Stimulated activated CD4-positive, alpha-beta T cell treated with anti-CD3 and anti-CD28 coated beads, Interleukin-2, amount 100 ng/mL, for 4 hours (primary cell): ENCODE measurements at regions not wholly inside any gene's neighbourhood (a gene's known extent, or its start where the extent isn't known, plus 50 kb on each side); places are given as distances from the start of the nearest gene placed in this dataset.

Experiments used
- DNase-seq: peaks from one replicate; pipeline ENCODE4 v3.0.0-alpha.2; 2020; ENCODE audit warnings: low read depth

GRCh38 chr3:194279701-194280360, 71.3 kb downstream of the CPN2 start:
- DNase-seq: no peak

GRCh38 chr3:194280777-194281176, 70.4 kb downstream of the CPN2 start:
- DNase-seq: no peak

- DNase-seq: no peak
Measured at GRCh38 chr3:194281306-194281705, 69.8 kb downstream of the CPN2 start.

GRCh38 chr3:194281766-194282165, 69.4 kb downstream of the CPN2 start:
- no peak for DNase-seq

GRCh38 chr3:194282436-194283122, 68.5 kb downstream of the CPN2 start:
- DNase-seq: no peak

GRCh38 chr3:194283221-194284006, 67.7 kb downstream of the CPN2 start:
- no peak for DNase-seq

- DNase-seq: no peak
Measured at GRCh38 chr3:194284351-194284750, 66.8 kb downstream of the CPN2 start.

GRCh38 chr3:194285024-194285849, 65.9 kb downstream of the CPN2 start:
- no peak for DNase-seq

- no peak for DNase-seq
Measured at GRCh38 chr3:194285850-194286197, 65.3 kb downstream of the CPN2 start.

GRCh38 chr3:194286375-194287146, 64.6 kb downstream of the CPN2 start:
- no peak for DNase-seq

- DNase-seq: no peak
Measured at GRCh38 chr3:194287374-194287773, 63.8 kb downstream of the CPN2 start.

- DNase-seq: no peak
Measured at GRCh38 chr3:194287977-194288706, 63.0 kb downstream of the CPN2 start.
